Lung microvascular endothelial cell (primary cell): ENCODE measurements at regions not wholly inside any gene's neighbourhood (a gene's known extent, or its start where the extent isn't known, plus 50 kb on each side); places are given as distances from the start of the nearest gene placed in this dataset.

Experiments
- DNase-seq, 2 donors: peaks; one replicate each; pipeline versions ENCODE4 v3.0.0 to v3.0.0-alpha.2; 2010; ENCODE audit warnings: low read depth in 2 of 2

DNA sequence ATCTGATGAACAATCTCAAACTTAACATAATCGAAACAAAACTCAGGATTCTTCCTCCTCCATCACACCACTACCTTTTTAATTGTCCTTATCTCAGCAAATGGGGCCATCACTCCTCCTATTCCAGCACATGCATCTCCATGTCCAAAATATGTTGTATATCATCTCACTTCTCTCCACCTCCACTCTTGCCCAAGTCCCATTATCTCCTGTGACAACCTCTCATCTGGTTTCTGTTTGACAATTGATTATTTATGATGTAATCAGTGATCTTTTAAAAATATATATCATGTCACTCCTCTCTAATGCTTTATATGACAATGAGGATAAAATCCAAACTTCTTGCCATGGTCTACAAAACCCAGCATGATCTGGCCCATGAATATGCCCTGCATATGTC lies 200.8 kb upstream of the HMGA2 start:
- DNase-seq, result no peak

DNA sequence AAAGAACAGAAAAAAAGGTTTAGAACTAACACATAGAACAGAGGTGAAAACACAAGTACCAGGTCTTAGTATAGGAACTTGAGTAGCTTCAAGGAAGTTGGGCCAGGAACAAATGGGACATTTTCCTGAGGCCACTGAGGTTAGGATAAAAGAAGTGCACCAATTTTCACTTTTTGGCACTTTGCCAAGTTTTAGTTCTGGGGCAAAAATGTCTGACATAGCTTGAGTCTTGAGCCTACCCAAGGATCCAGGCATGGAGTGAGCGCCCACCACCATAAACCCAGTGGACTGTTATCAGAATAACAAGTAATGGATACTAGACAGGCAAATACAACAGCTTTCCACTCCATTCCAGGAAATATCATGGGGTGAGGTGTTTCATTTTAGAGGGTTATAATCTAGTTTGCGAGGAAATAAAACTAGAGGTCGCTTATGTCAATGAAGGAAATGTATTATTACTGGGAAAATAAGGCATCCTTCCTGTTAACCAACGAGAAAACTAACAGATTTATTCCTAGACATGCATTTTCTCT lies 199.7 kb upstream of the HMGA2 start:
- no peak for DNase-seq

GRCh38 chr12:65628061-65628460 lies 196.2 kb upstream of the HMGA2 start:
- DNase-seq, result no peak

DNA sequence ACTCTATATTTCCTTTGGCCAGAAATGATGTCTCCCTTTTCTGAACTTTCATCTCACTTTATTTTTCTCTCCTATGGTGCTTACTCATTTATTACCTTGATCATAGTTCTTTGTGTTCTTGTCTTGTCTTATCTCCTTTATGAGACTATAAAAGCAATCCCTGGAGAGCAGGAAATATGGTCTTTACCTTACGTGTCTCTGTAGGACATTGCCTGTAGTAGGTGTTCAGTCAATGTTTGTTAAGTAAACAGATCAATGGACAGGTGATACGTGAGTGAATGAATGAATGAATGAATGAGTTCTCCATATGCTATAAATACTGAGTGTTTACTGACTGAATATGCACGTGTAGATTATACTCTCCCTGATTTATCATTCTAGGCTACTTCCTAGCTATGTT lies 193.7 kb upstream of the HMGA2 start:
- no peak for DNase-seq

- peak; percentile 61 to 98 for DNase-seq
These were observed 192.6 kb upstream of the HMGA2 start for GRCh38 chr12:65631621-65632111.

GRCh38 chr12:65632131-65632855 lies 192.0 kb upstream of the HMGA2 start:
- peak in 1 of 2 donors; percentile 48 for DNase-seq

- peak in 1 of 2 donors; percentile 22 for DNase-seq
These were observed 190.2 kb upstream of the HMGA2 start for GRCh38 chr12:65634061-65634460.

GRCh38 chr12:65634626-65635331 lies 189.5 kb upstream of the HMGA2 start:
- DNase-seq, result peak in 1 of 2 donors; percentile 68

DNA sequence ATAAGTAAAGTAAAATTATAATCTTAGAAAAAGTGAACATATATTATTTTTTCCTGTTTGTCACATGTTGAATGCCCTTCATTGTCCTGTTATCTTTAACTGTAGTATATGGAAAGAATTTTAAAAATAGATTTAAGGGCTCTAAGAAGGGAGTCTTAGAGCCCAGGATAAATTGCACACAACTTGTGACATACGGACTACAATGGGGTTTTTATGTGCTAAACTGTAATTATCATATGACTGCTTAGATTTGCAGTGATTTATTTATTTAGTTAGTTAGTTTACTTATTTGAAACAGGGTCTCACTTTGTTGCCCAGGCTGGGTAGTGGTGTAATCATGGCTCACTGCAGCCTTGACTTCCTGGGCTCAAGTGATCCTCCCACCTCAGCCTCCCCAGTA lies 187.8 kb upstream of the HMGA2 start:
- no peak for DNase-seq

GRCh38 chr12:65637150-65637549 lies 187.1 kb upstream of the HMGA2 start:
- DNase-seq, result no peak

GRCh38 chr12:65637774-65638173 lies 186.5 kb upstream of the HMGA2 start:
- peak in 1 of 2 donors; percentile 92 for DNase-seq

DNA sequence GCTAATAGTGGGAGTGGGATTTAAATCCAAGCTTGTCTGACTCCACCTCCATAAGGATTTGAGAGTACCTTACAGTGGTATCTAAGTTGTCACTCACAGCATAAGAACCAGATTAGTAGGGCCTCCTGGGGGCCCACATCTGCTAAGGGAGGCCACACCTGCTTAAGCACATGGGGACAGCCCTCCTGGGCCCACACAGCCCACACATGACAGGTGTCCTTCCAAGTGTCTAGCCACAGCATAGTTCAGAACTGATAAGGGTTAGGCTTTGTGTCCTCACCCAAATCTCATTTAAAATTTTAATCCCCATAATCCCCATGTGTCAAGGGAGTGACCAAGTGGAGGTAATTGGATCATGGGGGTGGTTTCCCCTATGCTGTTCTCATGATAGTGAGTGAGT lies 186.0 kb upstream of the HMGA2 start:
- DNase-seq, result no peak

DNA sequence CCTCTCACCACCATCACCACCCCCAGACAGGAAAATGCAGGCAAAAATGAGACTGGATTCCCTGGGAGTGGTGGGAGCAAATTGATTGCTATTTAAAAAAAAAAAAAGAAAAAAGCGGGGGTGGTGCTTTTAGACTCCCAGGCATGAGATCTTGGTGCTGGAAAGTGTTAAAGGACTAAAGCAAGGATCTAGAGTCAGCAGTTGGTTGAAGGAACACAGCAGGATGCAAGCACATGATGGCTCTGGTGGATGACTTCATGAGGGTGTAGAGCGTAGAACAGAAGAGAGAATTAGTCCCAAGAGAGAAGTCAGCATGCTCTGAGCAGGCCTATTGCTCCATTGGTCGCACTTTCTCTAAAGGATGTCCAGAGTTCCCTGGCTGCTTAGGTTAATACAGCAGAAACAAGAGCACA lies 183.8 kb upstream of the HMGA2 start:
- DNase-seq, result no peak

DNA sequence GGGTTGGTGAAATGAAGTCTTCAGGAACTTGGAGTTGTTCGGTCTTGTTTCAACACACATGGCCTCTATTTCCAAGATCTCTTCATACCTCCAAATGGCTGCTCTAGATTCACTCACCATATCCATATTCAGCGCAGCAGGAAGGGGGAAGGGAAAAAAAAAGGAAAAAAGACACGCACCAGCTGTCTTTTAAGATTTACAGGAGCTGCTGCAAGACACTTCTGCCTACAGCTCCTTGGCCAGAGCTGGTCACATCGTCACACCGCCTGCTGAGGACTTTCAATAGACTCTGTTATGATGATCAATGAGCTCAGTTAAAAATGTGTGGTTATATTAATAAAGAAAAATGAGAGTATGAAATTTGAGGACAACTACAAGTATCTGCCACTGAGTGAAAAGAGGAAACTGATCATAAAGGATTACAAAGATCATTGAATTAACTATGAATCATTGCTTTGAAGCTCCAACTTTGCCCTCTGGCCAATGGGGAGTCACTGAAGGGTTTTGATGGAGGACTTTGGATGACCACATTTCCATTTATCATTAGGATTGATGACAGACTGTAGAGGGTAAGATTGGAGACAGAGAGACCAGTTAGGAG lies 182.1 kb upstream of the HMGA2 start:
- no peak for DNase-seq

GRCh38 chr12:65643171-65643570 lies 181.1 kb upstream of the HMGA2 start:
- no peak for DNase-seq

DNA sequence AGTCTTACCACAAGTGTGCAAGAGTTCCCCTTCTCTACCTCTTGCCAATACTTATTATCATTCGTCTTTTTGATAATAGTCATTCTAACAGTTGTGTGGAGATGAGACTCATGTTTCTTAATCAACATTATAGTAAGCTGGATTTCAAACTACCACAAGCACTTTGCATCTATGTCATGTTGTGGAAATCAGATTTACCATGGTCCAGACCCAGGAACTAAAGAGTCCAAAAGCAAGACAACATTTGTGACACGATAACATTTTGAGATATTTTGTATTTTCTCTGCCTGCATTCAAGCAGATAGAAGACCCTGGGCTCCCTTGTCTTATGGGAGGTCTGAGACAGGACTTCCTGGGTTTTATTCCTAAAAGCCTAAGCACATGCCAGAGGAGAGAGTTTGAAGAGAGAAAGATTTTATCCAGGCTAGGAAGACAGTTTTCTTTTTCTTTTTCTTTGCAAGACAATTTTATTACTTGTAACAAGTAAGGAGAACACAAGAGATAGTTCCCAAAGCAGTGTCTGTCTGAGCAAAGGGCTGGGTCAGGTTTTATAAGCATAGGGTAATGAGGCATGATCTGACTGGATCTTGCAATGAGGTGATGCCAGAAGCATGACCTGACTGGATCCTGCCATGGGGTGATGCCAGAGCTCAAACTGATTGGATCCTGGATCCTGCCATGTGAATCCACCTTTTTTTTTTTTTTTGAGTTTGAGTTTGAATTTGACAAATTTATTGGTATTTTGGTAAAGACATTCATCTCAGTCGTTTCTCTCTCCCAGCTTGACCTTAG lies 180.5 kb upstream of the HMGA2 start:
- DNase-seq, result no peak

DNA sequence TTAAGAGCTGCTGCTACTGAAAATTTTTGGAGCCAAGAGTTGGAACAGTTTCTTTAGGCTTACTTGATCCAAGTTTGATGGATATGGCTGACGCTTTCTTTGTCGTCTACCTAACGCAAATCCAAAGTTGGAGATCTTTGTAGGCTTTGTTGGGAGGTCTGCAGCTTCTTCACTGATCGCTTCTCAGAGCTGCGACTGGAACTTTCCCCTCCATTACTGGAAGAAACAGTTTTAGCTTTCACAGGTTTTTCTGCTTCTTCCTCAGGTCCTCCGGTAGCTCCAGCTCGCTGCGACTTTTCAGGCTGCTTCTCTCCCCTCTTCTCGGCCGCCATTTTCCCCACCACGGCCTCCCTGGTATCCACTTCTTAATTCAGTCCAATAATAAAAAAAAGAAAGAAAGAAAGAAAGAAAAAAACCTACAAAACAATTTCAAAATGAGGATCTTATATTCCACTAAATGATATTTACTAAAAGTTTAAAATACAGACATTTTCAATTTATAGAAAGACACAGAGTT lies 178.1 kb upstream of the HMGA2 start:
- DNase-seq, result no peak

DNA sequence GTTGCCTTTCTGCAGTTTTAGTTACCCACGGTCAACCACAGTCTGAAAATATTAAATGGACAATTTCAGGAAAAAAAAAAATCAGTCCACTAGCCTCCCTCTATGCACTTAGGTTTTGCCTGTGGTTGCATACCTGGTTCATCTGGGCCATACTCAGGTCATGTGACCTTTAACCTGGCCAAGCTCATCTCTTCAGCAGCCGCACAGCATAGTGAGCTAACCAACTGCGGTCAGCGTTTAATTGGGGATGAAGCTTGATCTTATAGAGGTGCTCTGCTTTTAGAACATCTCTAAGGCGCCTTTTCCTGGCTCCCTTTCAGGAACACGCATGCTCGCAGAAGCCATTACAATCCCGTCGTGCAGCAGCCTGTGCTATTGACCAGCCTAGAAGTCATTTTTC lies 177.2 kb upstream of the HMGA2 start:
- no peak for DNase-seq

DNA sequence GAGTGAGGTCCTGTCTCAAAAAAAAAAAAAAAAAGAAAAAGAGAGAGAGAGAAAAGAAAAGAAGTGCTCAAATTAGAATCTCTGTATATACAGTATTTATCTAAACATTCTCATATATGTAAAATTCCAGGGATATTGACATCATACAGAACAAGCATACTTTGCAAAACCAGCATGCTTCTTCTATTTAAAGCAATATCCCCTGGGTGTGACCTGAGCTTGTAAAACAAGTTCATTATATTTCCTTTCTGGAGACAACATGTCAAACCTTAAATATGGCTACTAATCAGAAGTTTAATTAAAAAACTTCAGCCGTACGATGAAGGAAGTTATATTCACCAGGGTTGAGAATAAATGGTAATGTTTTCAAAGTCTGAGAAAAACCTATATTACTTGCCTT lies 175.8 kb upstream of the HMGA2 start:
- peak in 1 of 2 donors; percentile 20 for DNase-seq

- DNase-seq, result peak; percentile 68 to 100
These were observed 175.2 kb upstream of the HMGA2 start for GRCh38 chr12:65649126-65649525.

DNA sequence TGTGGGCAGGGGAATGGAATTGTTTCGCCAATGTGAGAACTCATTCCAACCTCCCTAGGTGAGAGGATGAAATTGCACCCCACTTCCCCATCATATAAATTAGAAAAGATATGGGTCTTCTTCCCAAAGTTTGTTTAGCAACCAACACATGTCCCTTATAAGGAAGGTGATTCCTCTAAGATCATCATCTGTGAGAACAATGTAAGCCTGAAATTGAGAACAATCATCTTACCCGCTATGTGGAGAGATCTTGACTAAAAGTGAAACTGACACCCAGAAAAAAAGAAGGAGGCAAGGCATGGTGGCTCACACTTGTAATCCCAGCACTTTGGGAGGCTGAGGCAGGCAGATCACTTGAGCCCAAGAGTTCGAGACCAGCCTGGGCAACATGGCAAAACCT lies 173.2 kb upstream of the HMGA2 start:
- no peak for DNase-seq
